Gastrocnemius medialis (tissue), 4 donors: ENCODE measurements at regions not wholly inside any gene's neighbourhood (a gene's known extent, or its start where the extent isn't known, plus 50 kb on each side); places are given as distances from the start of the nearest gene placed in this dataset.

Experiments used
- CTCF ChIP-seq, 5 experiments: fragments of 450-650 bp in 3 of 5; fragments of 200-600 bp in 2 of 5; sonication (generic) in 2 of 5; IDR thresholded peaks in 4 of 5; conservative IDR thresholded peaks in 1 of 5; 1 replicate in 4 of 5; 2 replicates in 1 of 5; pipeline ENCODE4 v1.5.1; 2016 to 2019; ENCODE audit warnings: antibody characterized with exemption in 5 of 5, mild to moderate bottlenecking in 3 of 5, moderate library complexity in 3 of 5
- POLR2A ChIP-seq, 2 donors: fragments of 450-650 bp; IDR thresholded peaks; one replicate each; pipeline ENCODE4 v1.6.1; 2017; ENCODE audit warnings: antibody characterized with exemption in 2 of 2, mild to moderate bottlenecking in 2 of 2, moderate library complexity in 2 of 2

DNA sequence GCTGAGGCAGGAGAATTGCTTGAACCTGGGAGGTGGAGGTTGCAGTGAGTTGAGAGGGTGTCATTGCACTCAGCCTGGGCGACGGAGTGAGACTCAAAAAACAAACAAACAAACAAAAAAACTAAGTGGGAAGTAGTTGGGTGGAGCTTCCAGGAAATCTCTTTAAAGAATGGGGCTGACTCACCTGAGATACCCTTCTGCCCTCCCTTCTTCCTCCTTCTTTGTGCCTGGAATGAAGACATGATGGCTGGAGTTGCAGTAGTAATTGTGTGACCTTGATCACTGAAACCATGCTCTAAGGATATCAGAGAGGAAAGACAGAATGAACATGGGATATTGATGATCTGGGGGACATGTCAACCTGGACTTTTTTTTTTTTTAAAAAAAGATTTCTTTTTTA is 87.6 kb upstream of the MED13L start:
- TF ChIP-seq CTCF (IDR thresholded peaks at IDR 0.05 in 4 of 5, conservative IDR thresholded peaks at IDR 0.05 in 1 of 5) (no peak), POLR2A (IDR thresholded peaks at IDR 0.05) (no peak)
